ENCODE measurements at regions not wholly inside any gene's neighbourhood (a gene's known extent, or its start where the extent isn't known, plus 50 kb on each side); places are given as distances from the start of the nearest gene placed in this dataset.
"Not testable (repeated sequence)": the region's sequence is repeated elsewhere in the genome, so short reads cannot be mapped to it uniquely, and the experiment has no call there.

- TF ChIP-seq CTCF (conservative IDR thresholded peaks at IDR 0.05; ENCODE audit: low read depth, low read length) (no peak), EZH2 (IDR thresholded peaks at IDR 0.05; ENCODE audit: borderline replicate concordance, low read depth, low read length, poor library complexity, severe bottlenecking) (no peak)
- Histone ChIP-seq H3K27ac (ENCODE audit: low read depth, low read length, poor library complexity, severe bottlenecking) (no peak overlapping the region), H3K4me3 (ENCODE audit: low read depth, low read length, poor library complexity, severe bottlenecking) (no peak overlapping the region), H3K36me3 (ENCODE audit: insufficient read depth, low read length, poor library complexity, severe bottlenecking) (no peaks in the 10 kb centered on the region), H3K27me3 (replicated peaks; ENCODE audit: insufficient read depth, low read depth, low read length, poor library complexity) (no peaks in the 10 kb centered on the region), H3K4me1 (ENCODE audit: insufficient read depth, low read length, poor library complexity, severe bottlenecking) (no peaks in the 10 kb centered on the region), H3K9me3 (ENCODE audit: low read depth, low read length, poor library complexity, severe bottlenecking) (peaks cover 20% of the 10 kb centered on the region)
- intact Hi-C loops (cut with micrococcal nuclease; ENCODE audit: unreplicated experiment) = no loop called here
- POLR2A ChIA-PET (ENCODE audit: low non-redundant PET) = no interaction called here
- no TSS peak for BruUV-seq (replicated peaks)
- CTCF ChIA-PET = no interaction called here
- DNase-seq (ENCODE audit: low spot score) = no peak
These were observed 455.7 kb upstream of the NUDT12 start for GRCh38 chr5:104018299-104018698.

- Histone ChIP-seq H3K36me3 (ENCODE audit: insufficient read depth, low read length, poor library complexity, severe bottlenecking) (no peaks in the 10 kb centered on the region), H3K27ac (ENCODE audit: low read depth, low read length, poor library complexity, severe bottlenecking) (no peak overlapping the region), H3K27me3 (replicated peaks; ENCODE audit: insufficient read depth, low read depth, low read length, poor library complexity) (no peaks in the 10 kb centered on the region), H3K4me3 (ENCODE audit: low read depth, low read length, poor library complexity, severe bottlenecking) (no peak overlapping the region), H3K9me3 (ENCODE audit: low read depth, low read length, poor library complexity, severe bottlenecking) (peaks cover 20% of the 10 kb centered on the region), H3K4me1 (ENCODE audit: insufficient read depth, low read length, poor library complexity, severe bottlenecking) (no peaks in the 10 kb centered on the region)
- TF ChIP-seq CTCF (conservative IDR thresholded peaks at IDR 0.05; ENCODE audit: low read depth, low read length) = no peak
- TF ChIP-seq EZH2 (IDR thresholded peaks at IDR 0.05; ENCODE audit: borderline replicate concordance, low read depth, low read length, poor library complexity, severe bottlenecking) = no peak
- POLR2A ChIA-PET (ENCODE audit: low non-redundant PET) = no interaction called here
- intact Hi-C loops (cut with micrococcal nuclease; ENCODE audit: unreplicated experiment) = no loop called here
- DNase-seq (ENCODE audit: low spot score) = no peak
- no TSS peak for BruUV-seq (replicated peaks)
- CTCF ChIA-PET = no interaction called here
These were observed 454.1 kb upstream of the NUDT12 start for GRCh38 chr5:104016646-104017045.

GRCh38 chr5:104015765-104016164 lies 453.2 kb upstream of the NUDT12 start:
- POLR2A ChIA-PET (ENCODE audit: low non-redundant PET) = no interaction called here
- DNase-seq (ENCODE audit: low spot score) = no peak
- TF ChIP-seq EZH2 (IDR thresholded peaks at IDR 0.05; ENCODE audit: borderline replicate concordance, low read depth, low read length, poor library complexity, severe bottlenecking) = no peak
- no peak for TF ChIP-seq CTCF (conservative IDR thresholded peaks at IDR 0.05; ENCODE audit: low read depth, low read length)
- Histone ChIP-seq H3K27me3 (replicated peaks; ENCODE audit: insufficient read depth, low read depth, low read length, poor library complexity) (no peaks in the 10 kb centered on the region), H3K4me1 (ENCODE audit: insufficient read depth, low read length, poor library complexity, severe bottlenecking) (no peaks in the 10 kb centered on the region), H3K36me3 (ENCODE audit: insufficient read depth, low read length, poor library complexity, severe bottlenecking) (no peaks in the 10 kb centered on the region), H3K27ac (ENCODE audit: low read depth, low read length, poor library complexity, severe bottlenecking) (no peak overlapping the region), H3K4me3 (ENCODE audit: low read depth, low read length, poor library complexity, severe bottlenecking) (no peak overlapping the region), H3K9me3 (ENCODE audit: low read depth, low read length, poor library complexity, severe bottlenecking) (peaks cover 20% of the 10 kb centered on the region)
- BruUV-seq (replicated peaks) = no TSS peak
- intact Hi-C loops (cut with micrococcal nuclease; ENCODE audit: unreplicated experiment) = no loop called here
- CTCF ChIA-PET = no interaction called here

- H3K36me3 ChIP-seq (ENCODE audit: insufficient read depth, low read length, poor library complexity, severe bottlenecking); POLR2A ChIA-PET (ENCODE audit: low non-redundant PET); H3K9me3 ChIP-seq (ENCODE audit: low read depth, low read length, poor library complexity, severe bottlenecking); H3K27me3 ChIP-seq (replicated peaks; ENCODE audit: insufficient read depth, low read depth, low read length, poor library complexity); BruUV-seq (replicated peaks); H3K4me3 ChIP-seq (ENCODE audit: low read depth, low read length, poor library complexity, severe bottlenecking); DNase-seq (ENCODE audit: low spot score); intact Hi-C loops (cut with micrococcal nuclease; ENCODE audit: unreplicated experiment); H3K27ac ChIP-seq (ENCODE audit: low read depth, low read length, poor library complexity, severe bottlenecking); H3K4me1 ChIP-seq (ENCODE audit: insufficient read depth, low read length, poor library complexity, severe bottlenecking): not testable (repeated sequence)
- CTCF ChIA-PET = interaction anchor here (0.6 kb wide), 1 partner anchor 45 kb away, joined by 10 read pairs; no protein-coding TSS in a partner anchor
These were observed 440.2 kb upstream of the NUDT12 start for GRCh38 chr5:104002783-104003182.

Measured in A673 (cell line).